GM13976 (cell line): ENCODE measurements at regions not wholly inside any gene's neighbourhood (a gene's known extent, or its start where the extent isn't known, plus 50 kb on each side); places are given as distances from the start of the nearest gene placed in this dataset.

Experiments used
- DNase-seq: peaks from one replicate; pipeline ENCODE4 v3.0.0; 2012; ENCODE audit warnings: low spot score
- CTCF ChIP-seq: IDR thresholded peaks from 2 replicates; pipeline ENCODE4 v1.5.1; 2012; ENCODE audit warnings: borderline replicate concordance, mild to moderate bottlenecking; ENCODE audit not compliant: insufficient read depth; ENCODE audit errors: extremely low read depth, missing control alignments, control extremely low read depth
- in situ Hi-C: fragments of 300-500 bp; cut with MboI; formaldehyde crosslinking; loops from one replicate; pipeline ENCODE4 v1.12.0; 2022; ENCODE audit warnings: low sequenced_read_pairs, mixed read lengths, inconsistent platforms; ENCODE audit not compliant: unreplicated experiment

GRCh38 chr21:43332861-43333297, 94.1 kb downstream of the SIK1 start:
- TF ChIP-seq CTCF, result no peak
- in situ Hi-C loops, result no loop called here
- no peak for DNase-seq

GRCh38 chr21:43331962-43332828, 94.7 kb downstream of the SIK1 start:
- DNase-seq, result no peak
- TF ChIP-seq CTCF, result no peak
- in situ Hi-C loops, result no loop called here

GRCh38 chr21:43331111-43331961, 95.6 kb downstream of the SIK1 start:
- in situ Hi-C loops, result no loop called here
- DNase-seq, result no peak

GRCh38 chr21:43330306-43330881, 96.5 kb downstream of the SIK1 start:
- TF ChIP-seq CTCF, result no peak
- in situ Hi-C loops, result no loop called here
- DNase-seq, result no peak

More at GRCh38 chr21:43331111-43331961, 95.6 kb downstream of the SIK1 start:
- TF ChIP-seq CTCF, result no peak

- in situ Hi-C loops, result no loop called here
- TF ChIP-seq CTCF, result no peak
- no peak for DNase-seq
These were observed 97.1 kb downstream of the SIK1 start for GRCh38 chr21:43329711-43330269.
